ENCODE measurements at regions not wholly inside any gene's neighbourhood (a gene's known extent, or its start where the extent isn't known, plus 50 kb on each side); places are given as distances from the start of the nearest gene placed in this dataset.

DNA sequence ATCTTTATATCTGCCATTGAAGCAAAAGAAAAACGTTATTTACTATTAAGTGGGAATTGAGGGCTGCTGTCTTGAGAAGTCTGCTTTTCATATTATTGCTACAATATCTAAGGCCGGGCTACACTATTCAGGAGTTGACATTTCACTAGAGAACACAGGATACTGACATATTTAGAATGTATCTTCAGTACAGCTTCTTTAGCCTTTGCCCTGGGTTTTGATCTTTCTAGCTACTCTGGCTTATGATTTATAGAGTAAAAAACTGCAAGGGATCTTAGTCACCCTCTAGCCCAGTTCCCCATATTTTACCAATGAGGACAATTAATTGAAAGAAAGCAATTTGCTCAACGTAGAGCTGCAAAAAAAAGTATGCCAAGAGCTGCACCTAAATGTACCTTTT lies 307.4 kb upstream of the DPPA4 start:
- TF ChIP-seq ZNF274 (IDR thresholded peaks at IDR 0.05; ENCODE audit: low read depth, low read length) = no peak
- no peak for TF ChIP-seq SUZ12 (IDR thresholded peaks at IDR 0.05; ENCODE audit: extremely low read depth, insufficient read depth, insufficient read length)

All from NT2/D1 (cell line).